Neural crest cell (in vitro differentiated cells): ENCODE measurements at regions not wholly inside any gene's neighbourhood (a gene's known extent, or its start where the extent isn't known, plus 50 kb on each side); places are given as distances from the start of the nearest gene placed in this dataset.

Experiments used
- DNase-seq: peaks from one replicate; pipeline ENCODE4 v3.0.0; 2021; ENCODE audit warnings: low read depth, mixed read lengths, low spot score
- H3K27ac Mint-ChIP-seq: one replicate; pipeline ENCODE4 v1.8.0; 2021; ENCODE audit warnings: mild to moderate bottlenecking, mixed read lengths; ENCODE audit not compliant: unreplicated experiment
- H3K27me3 Mint-ChIP-seq: 2 replicates; pipeline ENCODE4 v1.8.0; 2021; ENCODE audit warnings: low read depth, mild to moderate bottlenecking, mixed read lengths
- H3K36me3 Mint-ChIP-seq: 2 replicates; pipeline ENCODE4 v1.8.0; 2021; ENCODE audit warnings: low read depth, mild to moderate bottlenecking, mixed read lengths
- H3K4me1 Mint-ChIP-seq: 2 replicates; pipeline ENCODE4 v1.8.0; 2021; ENCODE audit warnings: mixed read lengths
- H3K4me3 Mint-ChIP-seq: one replicate; pipeline ENCODE4 v1.8.0; 2021; ENCODE audit warnings: mild to moderate bottlenecking, mixed read lengths
- H3K9me3 Mint-ChIP-seq: 2 replicates; pipeline ENCODE4 v1.8.0; 2021; ENCODE audit warnings: mixed read lengths
- CTCF ChIP-seq: fragments of 200-600 bp; sonication (generic); conservative IDR thresholded peaks from 2 replicates; pipeline ENCODE4 v1.5.0; 2021; ENCODE audit warnings: antibody characterized with exemption, mild to moderate bottlenecking

DNA sequence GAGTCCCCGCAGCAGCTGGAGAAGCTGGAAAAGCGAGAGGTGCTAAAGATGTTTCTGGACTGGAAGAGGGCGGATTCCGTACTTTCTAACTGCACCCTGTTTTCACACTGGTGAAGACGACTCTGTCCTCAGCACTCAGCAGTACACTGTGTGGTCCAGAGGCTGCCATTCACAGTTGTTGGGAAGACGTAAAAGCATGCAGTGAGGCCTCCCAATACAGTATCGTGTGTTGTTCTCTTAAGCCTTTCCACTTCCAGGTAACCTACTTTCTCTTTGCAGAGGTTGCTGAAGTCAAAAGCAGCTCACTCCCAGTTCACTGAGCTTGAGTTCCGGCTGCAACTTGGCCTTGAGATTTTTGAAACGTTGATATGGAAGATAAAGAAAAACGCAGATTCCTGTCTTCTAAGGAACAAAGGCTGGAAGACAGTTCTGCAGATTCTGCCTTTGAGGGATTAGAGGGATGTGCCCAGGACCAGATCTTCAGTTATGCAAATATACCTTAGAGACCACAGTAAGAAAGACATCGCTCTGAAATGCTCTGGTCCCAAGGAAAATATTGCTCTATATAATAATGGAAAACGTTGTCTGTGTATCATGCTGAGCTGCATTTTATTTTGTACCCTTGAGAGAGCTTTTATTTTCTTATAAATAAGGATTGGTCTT is 540.9 kb downstream of the TRIML1 start:
- peaks cover 11% of the 10 kb centered on the region for H3K9me3 Mint-ChIP-seq
- H3K27me3 Mint-ChIP-seq = no peaks in the 10 kb centered on the region
- H3K36me3 Mint-ChIP-seq = peaks cover 5% of the 10 kb centered on the region
- no peak overlapping the region for H3K4me3 Mint-ChIP-seq
- peaks cover 5% of the 10 kb centered on the region for H3K4me1 Mint-ChIP-seq
- DNase-seq = no peak
- H3K27ac Mint-ChIP-seq = no peak overlapping the region
- TF ChIP-seq CTCF = no peak

GRCh38 chr4:188680667-188681063 is 541.4 kb downstream of the TRIML1 start:
- no peak for DNase-seq
- H3K27me3 Mint-ChIP-seq = no peaks in the 10 kb centered on the region
- no peak overlapping the region for H3K27ac Mint-ChIP-seq
- no peak for TF ChIP-seq CTCF
- no peaks in the 10 kb centered on the region for H3K36me3 Mint-ChIP-seq
- peaks cover 5% of the 10 kb centered on the region for H3K4me1 Mint-ChIP-seq
- H3K4me3 Mint-ChIP-seq = no peak overlapping the region
- H3K9me3 Mint-ChIP-seq = peaks cover 6% of the 10 kb centered on the region

- Mint-ChIP-seq H3K9me3 (peaks cover 2% of the 10 kb centered on the region), H3K27ac (no peak overlapping the region), H3K4me3 (no peak overlapping the region), H3K36me3 (no peaks in the 10 kb centered on the region), H3K27me3 (no peaks in the 10 kb centered on the region), H3K4me1 (peaks cover 5% of the 10 kb centered on the region)
- TF ChIP-seq CTCF = no peak
- no peak for DNase-seq
These were observed 543.1 kb downstream of the TRIML1 start for GRCh38 chr4:188682321-188682720.

DNA sequence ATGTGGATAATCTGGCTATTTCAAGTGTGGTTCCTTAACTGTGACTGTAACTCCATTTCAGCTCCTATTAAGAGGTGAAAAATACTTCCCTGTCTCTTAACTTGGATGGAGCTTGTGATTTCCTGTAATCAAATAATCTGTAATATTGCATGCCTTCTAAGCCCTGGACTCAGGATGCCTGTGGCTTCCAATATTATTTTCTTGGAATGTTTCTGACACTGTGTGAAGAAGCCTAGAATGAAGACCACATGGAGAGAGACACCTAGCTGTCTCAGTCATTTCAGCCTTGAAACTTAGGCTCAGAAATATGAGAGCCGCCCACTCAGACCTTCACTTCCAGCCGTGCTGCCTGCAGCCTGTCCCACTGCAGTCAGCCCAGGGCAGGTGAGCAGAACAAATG is 544.3 kb downstream of the TRIML1 start:
- H3K27ac Mint-ChIP-seq = no peak overlapping the region

DNA sequence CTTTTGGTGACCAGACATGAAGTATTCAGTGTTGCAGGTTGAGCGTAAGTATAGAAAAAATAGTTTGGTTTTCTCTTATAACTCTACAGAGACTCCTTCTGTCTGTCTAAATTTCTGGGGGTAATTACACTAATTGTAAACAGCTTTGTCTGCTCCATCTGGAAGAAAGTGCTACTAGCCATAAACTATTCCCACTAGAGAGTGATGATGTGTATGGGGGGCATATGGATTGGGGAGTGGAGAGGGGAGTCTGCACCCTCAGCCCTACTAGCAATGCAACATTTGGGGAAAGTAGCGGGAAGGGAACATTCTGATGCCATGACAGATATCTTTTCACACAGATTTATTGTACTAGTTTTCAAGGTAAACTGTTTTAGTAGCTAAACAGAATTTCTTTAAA is 549.7 kb downstream of the TRIML1 start:
- Mint-ChIP-seq H3K9me3 (no peaks in the 10 kb centered on the region), H3K27ac (no peak overlapping the region), H3K4me3 (no peak overlapping the region), H3K27me3 (no peaks in the 10 kb centered on the region), H3K4me1 (no peaks in the 10 kb centered on the region), H3K36me3 (no peaks in the 10 kb centered on the region)
- DNase-seq = no peak
- TF ChIP-seq CTCF = no peak

More for the DNA sequence above, 544.3 kb downstream of the TRIML1 start:
- no peaks in the 10 kb centered on the region for H3K9me3 Mint-ChIP-seq
- DNase-seq = no peak
- peaks cover 5% of the 10 kb centered on the region for H3K4me1 Mint-ChIP-seq
- no peaks in the 10 kb centered on the region for H3K27me3 Mint-ChIP-seq
- no peaks in the 10 kb centered on the region for H3K36me3 Mint-ChIP-seq
- H3K4me3 Mint-ChIP-seq = no peak overlapping the region
- TF ChIP-seq CTCF = no peak
